Astrocyte of the spinal cord (primary cell): ENCODE measurements at regions not wholly inside any gene's neighbourhood (a gene's known extent, or its start where the extent isn't known, plus 50 kb on each side); places are given as distances from the start of the nearest gene placed in this dataset.
"Not testable (repeated sequence)": the region's sequence is repeated elsewhere in the genome, so short reads cannot be mapped to it uniquely, and the experiment has no call there.

ENCODE experiments used
- DNase-seq: peaks from one replicate; pipeline ENCODE4 v3.0.0; 2011; ENCODE audit warnings: low read depth, low spot score
- H3K4me3 ChIP-seq: 2 replicates; pipeline ENCODE4 v1.5.1; 2011; ENCODE audit warnings: low read depth, mild to moderate bottlenecking, low read length, moderate library complexity
- in situ Hi-C: cut with HindIII; loops from 2 replicates; pipeline ENCODE4 v1.10.0; 2017; ENCODE audit warnings: low sequenced_read_pairs

DNA sequence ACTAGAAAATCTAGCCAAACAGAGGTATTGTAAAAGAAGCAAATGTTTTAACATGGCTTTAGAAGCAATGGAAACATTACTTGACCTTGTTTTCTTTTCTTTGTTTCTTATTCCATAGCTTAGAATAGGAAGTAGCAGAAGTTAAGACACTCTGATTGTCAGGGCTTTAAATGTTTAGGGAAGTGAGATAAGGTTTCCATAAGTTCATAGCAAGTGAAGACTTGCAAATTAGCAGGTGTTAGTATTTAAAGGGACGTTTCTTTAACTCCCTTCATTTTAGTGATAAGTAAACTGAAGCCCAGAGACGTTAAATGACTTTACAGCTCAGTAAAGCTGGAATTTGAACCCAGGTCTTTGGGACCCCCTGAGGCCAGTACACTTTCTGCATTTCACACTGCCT is 338.7 kb upstream of the NOTCH2NLA start:
- in situ Hi-C loops, H3K4me3 ChIP-seq, DNase-seq: not testable (repeated sequence)

DNA sequence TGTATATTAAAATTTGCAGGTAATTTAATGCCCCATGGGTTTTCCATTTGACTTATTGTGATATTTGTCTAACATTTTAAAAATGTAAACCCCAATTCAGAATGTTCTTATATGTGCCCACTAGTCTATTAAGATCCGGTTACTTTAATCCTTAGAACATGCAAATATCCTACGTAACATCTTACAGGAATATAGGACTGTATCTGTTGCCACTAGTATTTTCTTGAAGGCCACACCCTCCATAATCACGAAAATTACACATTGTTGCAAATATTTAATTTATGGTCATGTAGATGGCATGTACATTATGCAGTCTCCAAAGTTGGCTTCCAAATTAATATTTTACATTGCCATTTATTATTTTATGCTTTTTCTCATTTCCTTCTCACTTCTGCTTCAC is 329.2 kb upstream of the NOTCH2NLA start:
- in situ Hi-C loops, DNase-seq, H3K4me3 ChIP-seq: not testable (repeated sequence)

DNA sequence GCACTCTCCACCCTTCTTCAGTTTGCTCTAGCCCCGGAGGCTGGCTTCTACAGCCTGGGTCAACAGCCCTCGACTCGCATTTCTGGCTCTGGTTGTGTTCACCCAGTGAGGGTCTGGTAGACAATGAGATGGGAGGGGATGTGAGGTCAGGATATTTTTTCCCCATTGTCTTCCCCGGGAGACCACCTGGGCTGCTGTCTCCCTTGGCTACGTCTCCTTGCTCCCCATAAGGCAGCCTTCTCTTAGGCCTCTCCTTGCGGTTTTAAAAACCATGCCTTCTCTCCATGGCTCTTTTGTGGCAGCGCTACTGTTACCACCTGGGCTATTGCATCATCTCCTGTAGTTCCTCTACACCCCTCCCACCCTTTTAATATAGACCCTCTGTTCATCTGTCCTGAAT is 327.6 kb upstream of the NOTCH2NLA start:
- in situ Hi-C loops, H3K4me3 ChIP-seq, DNase-seq: not testable (repeated sequence)

DNA sequence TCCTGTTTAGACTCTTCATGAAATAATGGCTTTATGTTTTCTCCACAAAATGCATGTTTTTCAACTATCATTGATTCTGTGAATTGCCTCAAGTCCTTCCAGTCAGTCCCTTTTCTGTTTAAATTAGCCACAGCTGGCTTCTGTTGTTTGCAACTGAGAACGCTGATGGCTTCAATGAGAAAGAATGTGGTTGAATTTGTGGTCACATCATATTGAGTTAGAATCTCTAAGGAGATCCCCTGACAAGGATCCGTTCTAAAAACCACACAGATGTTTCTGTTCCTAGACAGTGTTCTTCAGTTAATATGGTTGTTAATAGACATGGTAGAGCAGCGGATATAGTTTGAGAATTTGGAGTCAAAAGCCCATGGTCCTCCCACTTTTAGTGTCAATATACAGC is 323.6 kb upstream of the NOTCH2NLA start:
- in situ Hi-C loops, DNase-seq, H3K4me3 ChIP-seq: not testable (repeated sequence)

- H3K4me3 ChIP-seq, DNase-seq, in situ Hi-C loops: not testable (repeated sequence)
Measured at GRCh38 chr1:146548684-146549083, 319.9 kb upstream of the NOTCH2NLA start.

DNA sequence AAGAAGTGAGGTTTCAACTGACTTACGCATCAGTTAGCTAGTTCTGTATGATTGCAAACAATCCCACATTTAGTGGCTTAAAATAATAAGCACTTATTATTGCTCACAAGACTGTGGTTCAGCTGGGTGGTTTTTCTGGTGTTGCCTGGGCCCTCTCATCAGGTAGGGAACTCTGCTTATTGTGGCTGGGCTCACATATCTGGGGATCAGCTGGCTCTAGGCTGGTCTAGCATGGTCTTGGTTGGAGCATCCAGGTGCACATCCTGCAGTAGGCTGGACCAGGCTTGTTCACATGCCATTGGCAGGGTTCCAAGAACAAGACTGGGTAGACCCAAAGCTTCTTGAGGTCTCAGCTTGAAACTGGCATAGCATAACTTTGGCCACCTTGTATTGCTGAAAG is 317.4 kb upstream of the NOTCH2NLA start:
- H3K4me3 ChIP-seq, in situ Hi-C loops, DNase-seq: not testable (repeated sequence)

- DNase-seq, H3K4me3 ChIP-seq, in situ Hi-C loops: not testable (repeated sequence)
Measured at GRCh38 chr1:146537775-146538373, 309.1 kb upstream of the NOTCH2NLA start.

DNA sequence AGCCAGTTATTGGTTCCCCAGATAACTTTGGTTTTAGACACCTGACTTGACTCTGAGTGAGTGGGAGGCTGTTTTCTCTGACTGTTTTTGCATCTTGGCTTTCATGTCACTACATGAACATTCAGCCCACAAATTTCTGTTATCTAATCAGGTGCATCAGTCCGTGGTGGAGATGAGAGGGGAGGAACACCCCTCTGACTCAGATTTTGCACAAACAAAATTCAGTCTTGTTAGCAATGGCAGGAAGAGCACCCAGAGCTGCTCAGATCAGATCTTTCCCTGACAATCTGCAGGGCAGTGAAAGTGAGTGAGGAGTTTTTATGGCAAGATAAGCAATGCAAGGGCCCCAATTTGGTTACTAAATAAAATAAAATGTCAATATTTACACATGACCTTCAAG is 307.2 kb upstream of the NOTCH2NLA start:
- in situ Hi-C loops, DNase-seq, H3K4me3 ChIP-seq: not testable (repeated sequence)

DNA sequence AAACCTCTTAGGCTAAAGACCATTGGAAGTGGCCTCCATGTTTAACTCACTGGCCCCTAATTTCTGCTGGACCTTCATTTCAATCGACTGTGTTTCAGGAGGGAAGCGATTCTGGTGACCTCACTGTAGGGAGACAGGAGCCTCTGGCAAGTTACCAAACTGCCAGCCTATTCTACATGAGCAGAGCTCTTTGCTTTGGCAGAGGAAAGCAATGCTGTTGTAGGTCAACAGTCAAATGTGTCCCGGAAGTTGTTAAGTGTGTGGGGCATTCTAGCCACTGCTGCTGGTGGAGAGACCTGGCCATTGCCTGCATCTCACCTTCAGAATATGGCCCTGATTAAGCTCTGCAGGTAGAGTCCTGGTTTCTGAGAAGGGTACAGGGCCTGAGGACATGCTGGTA is 306.8 kb upstream of the NOTCH2NLA start:
- in situ Hi-C loops, DNase-seq, H3K4me3 ChIP-seq: not testable (repeated sequence)

- DNase-seq, in situ Hi-C loops, H3K4me3 ChIP-seq: not testable (repeated sequence)
Measured at GRCh38 chr1:146530958-146531357, 302.1 kb upstream of the NOTCH2NLA start.

DNA sequence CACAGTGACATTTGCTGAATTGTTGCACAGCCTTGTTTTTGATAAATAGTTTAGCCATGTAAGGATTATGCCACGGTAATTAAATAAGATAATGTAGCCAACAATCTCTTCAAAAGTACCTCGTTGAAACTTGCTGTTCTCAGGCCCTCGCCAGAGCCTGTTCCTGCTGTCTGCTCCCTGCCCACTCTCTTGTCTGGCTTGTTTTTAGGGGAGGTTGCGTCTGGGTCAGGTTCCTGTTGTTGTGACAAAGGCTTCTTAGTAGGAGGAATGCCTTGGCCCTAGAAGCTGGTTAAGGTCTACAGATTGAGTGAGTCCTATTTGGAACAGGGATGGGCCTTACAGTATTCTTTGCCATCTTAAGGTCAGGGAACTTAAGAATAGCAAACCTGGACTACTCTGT is 294.0 kb upstream of the NOTCH2NLA start:
- DNase-seq, H3K4me3 ChIP-seq, in situ Hi-C loops: not testable (repeated sequence)

DNA sequence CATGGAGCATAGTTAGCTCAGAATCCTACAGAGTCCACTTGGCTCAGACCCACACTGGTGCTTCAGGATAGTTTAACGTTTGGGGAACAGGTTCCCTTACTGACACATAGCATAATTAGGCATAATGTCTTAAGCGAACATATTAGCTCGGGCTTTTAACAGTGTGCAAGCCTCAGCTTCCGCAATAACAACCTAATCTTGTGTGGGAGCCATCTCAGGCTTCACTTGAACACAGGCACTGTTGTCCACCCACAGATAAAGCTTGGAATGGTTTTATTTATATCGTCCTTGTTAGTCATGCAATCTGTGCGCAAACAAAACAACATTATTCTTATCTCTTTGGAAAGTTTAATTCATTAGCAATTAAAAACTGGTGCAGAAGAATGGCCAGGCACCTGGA is 293.5 kb upstream of the NOTCH2NLA start:
- in situ Hi-C loops, DNase-seq: not testable (repeated sequence)

DNA sequence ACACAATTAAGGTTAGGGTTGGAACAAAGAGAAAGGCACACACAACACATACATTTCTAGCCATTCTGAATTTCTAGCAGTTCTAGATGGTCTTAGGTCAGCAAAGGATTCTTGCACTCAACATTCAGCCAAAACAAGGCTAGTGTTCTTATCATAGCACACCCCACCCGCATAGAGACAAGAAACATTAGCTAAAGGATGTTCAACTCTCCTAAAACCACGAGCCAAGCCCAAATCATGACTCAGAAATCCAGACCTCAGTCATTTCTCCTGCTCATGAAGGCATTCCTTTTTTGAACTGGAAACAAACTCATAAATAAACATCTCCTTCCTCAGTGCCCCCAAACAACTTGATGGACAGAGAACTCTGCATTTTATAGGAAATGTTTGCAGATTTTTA is 293.0 kb upstream of the NOTCH2NLA start:
- in situ Hi-C loops, H3K4me3 ChIP-seq, DNase-seq: not testable (repeated sequence)

More for the DNA sequence above, 293.5 kb upstream of the NOTCH2NLA start:
- H3K4me3 ChIP-seq: not testable (repeated sequence)

DNA sequence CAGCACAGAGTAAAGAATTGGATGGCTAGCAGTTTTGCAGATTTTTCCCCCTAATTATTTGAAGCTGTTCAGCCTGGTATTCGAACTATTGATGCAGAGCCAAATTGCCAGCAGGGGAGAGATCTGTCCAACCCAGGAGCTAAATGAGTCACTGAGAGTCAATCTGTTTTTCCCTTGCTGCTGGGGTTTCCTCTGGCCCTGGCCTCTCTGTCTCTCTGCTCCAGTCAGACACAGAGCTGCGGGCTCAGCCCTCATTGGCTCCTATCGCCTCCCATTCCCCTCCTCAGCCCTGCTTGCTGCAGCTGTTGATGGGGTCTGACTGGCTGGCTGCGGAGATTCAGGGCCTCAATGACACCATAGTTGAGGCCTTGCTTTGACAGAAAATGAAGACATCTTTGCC is 284.9 kb upstream of the NOTCH2NLA start:
- in situ Hi-C loops, H3K4me3 ChIP-seq, DNase-seq: not testable (repeated sequence)

GRCh38 chr1:146511047-146511777 is 282.4 kb upstream of the NOTCH2NLA start:
- H3K4me3 ChIP-seq, in situ Hi-C loops, DNase-seq: not testable (repeated sequence)

GRCh38 chr1:146510248-146510983 is 281.6 kb upstream of the NOTCH2NLA start:
- DNase-seq, H3K4me3 ChIP-seq, in situ Hi-C loops: not testable (repeated sequence)

- DNase-seq, in situ Hi-C loops, H3K4me3 ChIP-seq: not testable (repeated sequence)
Measured at GRCh38 chr1:146504121-146504520, 275.3 kb upstream of the NOTCH2NLA start.

DNA sequence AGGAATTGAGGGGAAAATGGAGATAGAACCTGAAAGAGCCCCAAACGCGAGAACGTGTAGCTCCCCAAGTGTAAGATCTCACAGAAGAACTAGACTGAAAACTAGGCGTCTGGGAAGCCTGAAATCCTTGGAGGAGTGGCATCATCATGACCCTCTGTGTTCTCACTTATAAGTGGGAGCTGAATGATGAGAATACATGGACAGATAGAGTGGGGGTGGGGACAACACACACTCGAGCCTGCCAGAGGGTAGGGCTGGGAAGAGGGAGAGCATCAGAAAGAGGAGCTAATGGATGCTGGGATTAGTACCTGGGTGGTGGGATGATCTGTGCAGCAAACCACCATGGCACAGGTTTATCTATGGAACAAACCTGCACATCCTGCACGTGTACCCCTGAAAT is 258.7 kb upstream of the NOTCH2NLA start:
- in situ Hi-C loops, DNase-seq, H3K4me3 ChIP-seq: not testable (repeated sequence)
